NCI-H510A (cell line): ENCODE measurements at regions not wholly inside any gene's neighbourhood (a gene's known extent, or its start where the extent isn't known, plus 50 kb on each side); places are given as distances from the start of the nearest gene placed in this dataset.
A peak's percentile ranks its signal among the peaks of the same experiment; 100 is the strongest.

ENCODE experiments used
- DNase-seq: peaks from one replicate; lab custom pipeline; 2025; lab: John Stamatoyannopoulos, UW

GRCh38 chr22:49435596-49435995, 392.1 kb downstream of the BRD1 start:
- no peak for DNase-seq

GRCh38 chr22:49433717-49434611, 393.7 kb downstream of the BRD1 start:
- no peak for DNase-seq

GRCh38 chr22:49432897-49433443, 394.7 kb downstream of the BRD1 start:
- DNase-seq: no peak

GRCh38 chr22:49432211-49432896, 395.3 kb downstream of the BRD1 start:
- DNase-seq: no peak

GRCh38 chr22:49431551-49431950, 396.1 kb downstream of the BRD1 start:
- no peak for DNase-seq

- no peak for DNase-seq
Observed at GRCh38 chr22:49429066-49429465, 398.6 kb downstream of the BRD1 start.

GRCh38 chr22:49427941-49428340, 399.7 kb downstream of the BRD1 start:
- no peak for DNase-seq

- no peak for DNase-seq
Observed at GRCh38 chr22:49427341-49427740, 400.3 kb downstream of the BRD1 start.

GRCh38 chr22:49426618-49427266, 400.9 kb downstream of the BRD1 start:
- no peak for DNase-seq

GRCh38 chr22:49426098-49426497, 401.6 kb downstream of the BRD1 start:
- DNase-seq: no peak

GRCh38 chr22:49425356-49425755, 402.3 kb downstream of the BRD1 start:
- no peak for DNase-seq

GRCh38 chr22:49424893-49425270, 402.8 kb downstream of the BRD1 start:
- DNase-seq: no peak

GRCh38 chr22:49423125-49423650, 404.5 kb downstream of the BRD1 start:
- no peak for DNase-seq

GRCh38 chr22:49422701-49423100, 405.0 kb downstream of the BRD1 start:
- DNase-seq: no peak

- DNase-seq: no peak
Observed at GRCh38 chr22:49420651-49421050, 407.0 kb downstream of the BRD1 start.

- no peak for DNase-seq
Observed at GRCh38 chr22:49419661-49420060, 408.0 kb downstream of the BRD1 start.

GRCh38 chr22:49418943-49419342, 408.7 kb downstream of the BRD1 start:
- no peak for DNase-seq

- peak; percentile 52 for DNase-seq
Observed at GRCh38 chr22:49418341-49418894, 409.3 kb downstream of the BRD1 start.

- no peak for DNase-seq
Observed at GRCh38 chr22:49417833-49418232, 409.8 kb downstream of the BRD1 start.

- DNase-seq: no peak
Observed at GRCh38 chr22:49417326-49417725, 410.3 kb downstream of the BRD1 start.

GRCh38 chr22:49415151-49415951, 412.3 kb downstream of the BRD1 start:
- no peak for DNase-seq
